ENCODE measurements at regions not wholly inside any gene's neighbourhood (a gene's known extent, or its start where the extent isn't known, plus 50 kb on each side); places are given as distances from the start of the nearest gene placed in this dataset.

GRCh38 chr2:9137379-9138150 is 69.0 kb upstream of the ASAP2 start:
- DNase-seq (ENCODE audit: extremely low read depth, low read depth) = no peak

- no peak for DNase-seq (ENCODE audit: extremely low read depth, low read depth)
Observed at GRCh38 chr2:9135822-9136558, 70.6 kb upstream of the ASAP2 start.

GRCh38 chr2:9127316-9127715 is 79.3 kb upstream of the ASAP2 start:
- no peak for DNase-seq (ENCODE audit: extremely low read depth, low read depth)

GRCh38 chr2:9126540-9126939 is 80.1 kb upstream of the ASAP2 start:
- DNase-seq (ENCODE audit: extremely low read depth, low read depth) = no peak

GRCh38 chr2:9124231-9124741 is 82.3 kb upstream of the ASAP2 start:
- DNase-seq (ENCODE audit: extremely low read depth, low read depth) = no peak

GRCh38 chr2:9123069-9123468 is 83.5 kb upstream of the ASAP2 start:
- DNase-seq (ENCODE audit: extremely low read depth, low read depth) = no peak

GRCh38 chr2:9122367-9122766 is 84.2 kb upstream of the ASAP2 start:
- no peak for DNase-seq (ENCODE audit: extremely low read depth, low read depth)

- no peak for DNase-seq (ENCODE audit: extremely low read depth, low read depth)
Observed at GRCh38 chr2:9118383-9118960, 88.1 kb upstream of the ASAP2 start.

GRCh38 chr2:9115229-9115628 is 91.4 kb upstream of the ASAP2 start:
- no peak for DNase-seq (ENCODE audit: extremely low read depth, low read depth)

- no peak for DNase-seq (ENCODE audit: extremely low read depth, low read depth)
Observed at GRCh38 chr2:9114458-9114857, 92.2 kb upstream of the ASAP2 start.

GRCh38 chr2:9113916-9114315 is 92.7 kb upstream of the ASAP2 start:
- no peak for DNase-seq (ENCODE audit: extremely low read depth, low read depth)

- DNase-seq (ENCODE audit: extremely low read depth, low read depth) = no peak
Observed at GRCh38 chr2:9113262-9113661, 93.3 kb upstream of the ASAP2 start.

GRCh38 chr2:9112079-9112721 is 94.4 kb upstream of the ASAP2 start:
- no peak for DNase-seq (ENCODE audit: extremely low read depth, low read depth)

GRCh38 chr2:9110893-9111569 is 95.6 kb upstream of the ASAP2 start:
- no peak for DNase-seq (ENCODE audit: extremely low read depth, low read depth)

- no peak for DNase-seq (ENCODE audit: extremely low read depth, low read depth)
Observed at GRCh38 chr2:9110346-9110884, 96.2 kb upstream of the ASAP2 start.

- DNase-seq (ENCODE audit: extremely low read depth, low read depth) = no peak
Observed at GRCh38 chr2:9109871-9110270, 96.7 kb upstream of the ASAP2 start.

GRCh38 chr2:9108210-9108967 is 98.2 kb upstream of the ASAP2 start:
- DNase-seq (ENCODE audit: extremely low read depth, low read depth) = no peak

GRCh38 chr2:9107168-9108025 is 99.2 kb upstream of the ASAP2 start:
- DNase-seq (ENCODE audit: extremely low read depth, low read depth) = no peak
